Gastroesophageal sphincter (tissue), 4 donors: ENCODE measurements at regions not wholly inside any gene's neighbourhood (a gene's known extent, or its start where the extent isn't known, plus 50 kb on each side); places are given as distances from the start of the nearest gene placed in this dataset.

Experiments used
- ATAC-seq: fragments of 150-250 bp; one replicate; pipeline ENCODE4 v1.9.1; 2016; ENCODE audit warnings: mild to moderate bottlenecking, moderate library complexity
- H3K27ac ChIP-seq, 4 donors: fragments of 200-600 bp; sonication (generic) in 3 of 4; 1 replicate in 3 of 4; 2 replicates in 1 of 4; pipeline ENCODE4 v1.5.1; 2016 to 2019
- H3K27me3 ChIP-seq: fragments of 200-600 bp; sonication (generic); one replicate; pipeline ENCODE4 v1.5.1; 2019
- H3K36me3 ChIP-seq, 2 donors: fragments of 200-600 bp; sonication (generic); one replicate each; pipeline ENCODE4 v1.5.1; 2019; ENCODE audit warnings: control low read depth in 1 of 2
- H3K4me1 ChIP-seq, 3 donors: fragments of 200-600 bp; sonication (generic); 1 replicate in 2 of 3; 2 replicates in 1 of 3; pipeline ENCODE4 v1.5.1; 2016 to 2019; ENCODE audit warnings: control low read depth in 2 of 3
- H3K4me3 ChIP-seq, 2 donors: fragments of 200-600 bp; sonication (generic); one replicate each; pipeline ENCODE4 v1.5.1; 2019; ENCODE audit warnings: mild to moderate bottlenecking in 1 of 2, moderate library complexity in 1 of 2
- H3K9me3 ChIP-seq, 3 donors: fragments of 200-600 bp; sonication (generic); one replicate each; pipeline ENCODE4 v1.5.1; 2017 to 2019; ENCODE audit warnings: control low read depth in 2 of 3
- CTCF ChIP-seq, 4 experiments: fragments of 200-600 bp in 2 of 4; fragments of 450-650 bp in 2 of 4; sonication (generic) in 1 of 4; IDR thresholded peaks; one replicate each; pipeline ENCODE4 v1.5.1; 2017 to 2019; ENCODE audit warnings: antibody characterized with exemption in 4 of 4, mild to moderate bottlenecking in 2 of 4, moderate library complexity in 2 of 4
- EP300 ChIP-seq: sonication (generic); formaldehyde crosslinking; IDR thresholded peaks from one replicate; pipeline ENCODE4 v1.6.1; 2017; ENCODE audit warnings: antibody characterized with exemption, mild to moderate bottlenecking
- POLR2A ChIP-seq, 2 donors: fragments of 450-650 bp; IDR thresholded peaks; one replicate each; pipeline ENCODE4 v1.6.1; 2017; ENCODE audit warnings: antibody characterized with exemption in 2 of 2, mild to moderate bottlenecking in 2 of 2, moderate library complexity in 1 of 2
- POLR2AphosphoS5 ChIP-seq: sonication (generic); formaldehyde crosslinking; IDR thresholded peaks from one replicate; pipeline ENCODE4 v1.6.1; 2017; ENCODE audit warnings: antibody characterized with exemption
- whole genome bisulfite sequencing, 2 donors: methylation state at CpG; one replicate each; pipeline ENCODE4 v1.1.5; 2018; ENCODE audit warnings: low coverage in 1 of 2; 5-methylcytosine and 5-hydroxymethylcytosine counted together

GRCh38 chr3:95781598-95781997 is 1032.8 kb upstream of the EPHA6 start:
- no peaks in the 10 kb centered on the region for H3K9me3 ChIP-seq
- no peak overlapping the region for H3K27ac ChIP-seq
- H3K4me1 ChIP-seq: no peaks in the 10 kb centered on the region
- no peaks in the 10 kb centered on the region for H3K27me3 ChIP-seq
- no peaks in the 10 kb centered on the region for H3K36me3 ChIP-seq
- no peak for TF ChIP-seq POLR2A (IDR thresholded peaks at IDR 0.05)
- no peak for TF ChIP-seq EP300
- TF ChIP-seq CTCF (IDR thresholded peaks at IDR 0.05): no peak
- TF ChIP-seq POLR2AphosphoS5: no peak
- no peak for ATAC-seq
- H3K4me3 ChIP-seq: no peak overlapping the region

- Histone ChIP-seq H3K9me3 (no peaks in the 10 kb centered on the region), H3K4me1 (no peaks in the 10 kb centered on the region), H3K36me3 (no peaks in the 10 kb centered on the region), H3K4me3 (no peak overlapping the region), H3K27me3 (no peaks in the 10 kb centered on the region), H3K27ac (no peak overlapping the region)
- no peak for TF ChIP-seq EP300
- no peak for TF ChIP-seq POLR2A (IDR thresholded peaks at IDR 0.05)
- TF ChIP-seq POLR2AphosphoS5: no peak
- TF ChIP-seq CTCF (IDR thresholded peaks at IDR 0.05): no peak
- no peak for ATAC-seq
- 57% methylated on average over 1 of the region's 1 CpG; no CpG with 5 or more reads in 1 of the 2 donors for WGBS, 2 donors
Measured at GRCh38 chr3:95789111-95789510, 1025.3 kb upstream of the EPHA6 start.

GRCh38 chr3:95797081-95797480 is 1017.3 kb upstream of the EPHA6 start:
- no peak overlapping the region for H3K4me3 ChIP-seq
- no peaks in the 10 kb centered on the region for H3K4me1 ChIP-seq
- H3K9me3 ChIP-seq: no peaks in the 10 kb centered on the region
- ATAC-seq: no peak
- no peak overlapping the region for H3K27ac ChIP-seq
- no peaks in the 10 kb centered on the region for H3K36me3 ChIP-seq
- 75% methylated on average over 2 of the region's 3 CpGs; no CpG with 5 or more reads in 1 of the 2 donors for WGBS, 2 donors
- H3K27me3 ChIP-seq: no peaks in the 10 kb centered on the region
- TF ChIP-seq CTCF (IDR thresholded peaks at IDR 0.05) (no peak), POLR2AphosphoS5 (no peak), EP300 (no peak), POLR2A (IDR thresholded peaks at IDR 0.05) (no peak)

GRCh38 chr3:95798628-95799027 is 1015.8 kb upstream of the EPHA6 start:
- WGBS, 2 donors: 80 to 95% methylated on average over 1 of the region's 1 CpG
- ATAC-seq: no peak

GRCh38 chr3:95810462-95810861 is 1003.9 kb upstream of the EPHA6 start:
- no peaks in the 10 kb centered on the region for H3K4me1 ChIP-seq
- no peaks in the 10 kb centered on the region for H3K36me3 ChIP-seq
- H3K9me3 ChIP-seq: no peaks in the 10 kb centered on the region
- H3K27ac ChIP-seq: no peak overlapping the region
- no peak for ATAC-seq
- H3K4me3 ChIP-seq: no peak overlapping the region
- H3K27me3 ChIP-seq: no peaks in the 10 kb centered on the region
- TF ChIP-seq EP300 (no peak), POLR2A (IDR thresholded peaks at IDR 0.05) (no peak), POLR2AphosphoS5 (no peak)
- 95 to 100% methylated on average over 1 of the region's 1 CpG for WGBS, 2 donors

More at GRCh38 chr3:95798628-95799027, 1015.8 kb upstream of the EPHA6 start:
- H3K36me3 ChIP-seq: no peaks in the 10 kb centered on the region
- TF ChIP-seq CTCF (IDR thresholded peaks at IDR 0.05) (no peak), POLR2A (IDR thresholded peaks at IDR 0.05) (no peak), POLR2AphosphoS5 (no peak), EP300 (no peak)
- H3K4me1 ChIP-seq: no peaks in the 10 kb centered on the region
- H3K27ac ChIP-seq: no peak overlapping the region
- no peaks in the 10 kb centered on the region for H3K9me3 ChIP-seq
- no peaks in the 10 kb centered on the region for H3K27me3 ChIP-seq
- H3K4me3 ChIP-seq: no peak overlapping the region

GRCh38 chr3:95813244-95813643 is 1001.1 kb upstream of the EPHA6 start:
- TF ChIP-seq EP300: no peak
- no peak for TF ChIP-seq CTCF (IDR thresholded peaks at IDR 0.05)
- no peak for TF ChIP-seq POLR2A (IDR thresholded peaks at IDR 0.05)
- TF ChIP-seq POLR2AphosphoS5: no peak
- Histone ChIP-seq H3K27ac (no peak overlapping the region), H3K36me3 (no peaks in the 10 kb centered on the region), H3K9me3 (no peaks in the 10 kb centered on the region), H3K4me3 (no peak overlapping the region), H3K4me1 (no peaks in the 10 kb centered on the region), H3K27me3 (no peaks in the 10 kb centered on the region)
- ATAC-seq: no peak
- WGBS, 2 donors: 58 to 79% methylated on average over 2 of the region's 2 CpGs
